Suprapubic skin (tissue), 4 donors: ENCODE measurements at regions not wholly inside any gene's neighbourhood (a gene's known extent, or its start where the extent isn't known, plus 50 kb on each side); places are given as distances from the start of the nearest gene placed in this dataset.

Experiments
- DNase-seq, 2 donors: peaks; one replicate each; pipeline ENCODE4 v3.0.0-alpha.2; 2019; ENCODE audit warnings: low spot score in 2 of 2
- H3K27ac ChIP-seq: fragments of 200-600 bp; sonication (generic); one replicate; pipeline ENCODE4 v1.5.1; 2019
- H3K27me3 ChIP-seq: fragments of 200-600 bp; sonication (generic); one replicate; pipeline ENCODE4 v1.5.1; 2019
- H3K36me3 ChIP-seq: fragments of 200-600 bp; sonication (generic); one replicate; pipeline ENCODE4 v1.5.1; 2019
- H3K4me1 ChIP-seq: fragments of 200-600 bp; sonication (generic); one replicate; pipeline ENCODE4 v1.5.1; 2019
- H3K4me3 ChIP-seq: fragments of 200-600 bp; sonication (generic); one replicate; pipeline ENCODE4 v1.5.1; 2019; ENCODE audit warnings: mild to moderate bottlenecking
- H3K9me3 ChIP-seq: fragments of 200-600 bp; sonication (generic); one replicate; pipeline ENCODE4 v1.5.1; 2019
- EP300 ChIP-seq: sonication (generic); formaldehyde crosslinking; IDR thresholded peaks from one replicate; pipeline ENCODE4 v1.6.1; 2017; ENCODE audit warnings: antibody characterized with exemption
- POLR2A ChIP-seq, 2 donors: fragments of 450-650 bp; IDR thresholded peaks; one replicate each; pipeline ENCODE4 v1.6.1; 2017; ENCODE audit warnings: antibody characterized with exemption in 2 of 2, mild to moderate bottlenecking in 2 of 2, moderate library complexity in 2 of 2
- POLR2AphosphoS5 ChIP-seq, 3 donors: sonication (generic); formaldehyde crosslinking; IDR thresholded peaks; one replicate each; pipeline ENCODE4 v1.6.1; 2017; ENCODE audit warnings: antibody characterized with exemption in 3 of 3
- WGBS: methylation state at CpG from one replicate; pipeline ENCODE4 v1.1.5; 2018; 5-methylcytosine and 5-hydroxymethylcytosine counted together
- TF ChIP-seq, protein P1 (sequence below), 2 donors: fragments of 200-600 bp in 1 of 2; fragments of 450-650 bp in 1 of 2; sonication (generic) in 1 of 2; IDR thresholded peaks; one replicate each; pipeline ENCODE4 v1.5.1; 2016 to 2019; ENCODE audit warnings: antibody characterized with exemption in 2 of 2, mild to moderate bottlenecking in 1 of 2, moderate library complexity in 1 of 2

GRCh38 chr18:77977331-77977730, 727.7 kb downstream of the GALR1 start:
- Histone ChIP-seq H3K4me3 (no peak overlapping the region), H3K27me3 (no peaks in the 10 kb centered on the region), H3K9me3 (no peaks in the 10 kb centered on the region), H3K4me1 (no peaks in the 10 kb centered on the region), H3K27ac (no peak overlapping the region), H3K36me3 (no peaks in the 10 kb centered on the region)
- 90% methylated on average over 11 of the region's 11 CpGs for WGBS
- no peak for DNase-seq
- TF ChIP-seq, protein P1, sequence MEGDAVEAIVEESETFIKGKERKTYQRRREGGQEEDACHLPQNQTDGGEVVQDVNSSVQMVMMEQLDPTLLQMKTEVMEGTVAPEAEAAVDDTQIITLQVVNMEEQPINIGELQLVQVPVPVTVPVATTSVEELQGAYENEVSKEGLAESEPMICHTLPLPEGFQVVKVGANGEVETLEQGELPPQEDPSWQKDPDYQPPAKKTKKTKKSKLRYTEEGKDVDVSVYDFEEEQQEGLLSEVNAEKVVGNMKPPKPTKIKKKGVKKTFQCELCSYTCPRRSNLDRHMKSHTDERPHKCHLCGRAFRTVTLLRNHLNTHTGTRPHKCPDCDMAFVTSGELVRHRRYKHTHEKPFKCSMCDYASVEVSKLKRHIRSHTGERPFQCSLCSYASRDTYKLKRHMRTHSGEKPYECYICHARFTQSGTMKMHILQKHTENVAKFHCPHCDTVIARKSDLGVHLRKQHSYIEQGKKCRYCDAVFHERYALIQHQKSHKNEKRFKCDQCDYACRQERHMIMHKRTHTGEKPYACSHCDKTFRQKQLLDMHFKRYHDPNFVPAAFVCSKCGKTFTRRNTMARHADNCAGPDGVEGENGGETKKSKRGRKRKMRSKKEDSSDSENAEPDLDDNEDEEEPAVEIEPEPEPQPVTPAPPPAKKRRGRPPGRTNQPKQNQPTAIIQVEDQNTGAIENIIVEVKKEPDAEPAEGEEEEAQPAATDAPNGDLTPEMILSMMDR (IDR thresholded peaks at IDR 0.05) = no peak
- TF ChIP-seq POLR2AphosphoS5 (IDR thresholded peaks at IDR 0.05) = no peak
- TF ChIP-seq POLR2A (IDR thresholded peaks at IDR 0.05) = no peak
- no peak for TF ChIP-seq EP300

GRCh38 chr18:77980275-77980674, 730.6 kb downstream of the GALR1 start:
- Histone ChIP-seq H3K4me1 (no peaks in the 10 kb centered on the region), H3K27me3 (no peaks in the 10 kb centered on the region), H3K27ac (no peak overlapping the region), H3K36me3 (no peaks in the 10 kb centered on the region), H3K4me3 (no peak overlapping the region), H3K9me3 (no peaks in the 10 kb centered on the region)
- 83% methylated on average over 10 of the region's 10 CpGs for WGBS
- DNase-seq = no peak
- no peak for TF ChIP-seq EP300
- no peak for TF ChIP-seq POLR2AphosphoS5 (IDR thresholded peaks at IDR 0.05)
- TF ChIP-seq POLR2A (IDR thresholded peaks at IDR 0.05) = no peak
- TF ChIP-seq, protein P1 (IDR thresholded peaks at IDR 0.05) = no peak

GRCh38 chr18:77981874-77982273, 732.2 kb downstream of the GALR1 start:
- no peaks in the 10 kb centered on the region for H3K9me3 ChIP-seq
- no peaks in the 10 kb centered on the region for H3K27me3 ChIP-seq
- 96% methylated on average over 2 of the region's 2 CpGs for WGBS
- H3K4me1 ChIP-seq = no peaks in the 10 kb centered on the region
- DNase-seq = no peak
- no peaks in the 10 kb centered on the region for H3K36me3 ChIP-seq
- no peak overlapping the region for H3K4me3 ChIP-seq
- TF ChIP-seq EP300 (no peak), POLR2AphosphoS5 (IDR thresholded peaks at IDR 0.05) (no peak), POLR2A (IDR thresholded peaks at IDR 0.05) (no peak)
- TF ChIP-seq, protein P1 (IDR thresholded peaks at IDR 0.05) = no peak
- no peak overlapping the region for H3K27ac ChIP-seq

DNA sequence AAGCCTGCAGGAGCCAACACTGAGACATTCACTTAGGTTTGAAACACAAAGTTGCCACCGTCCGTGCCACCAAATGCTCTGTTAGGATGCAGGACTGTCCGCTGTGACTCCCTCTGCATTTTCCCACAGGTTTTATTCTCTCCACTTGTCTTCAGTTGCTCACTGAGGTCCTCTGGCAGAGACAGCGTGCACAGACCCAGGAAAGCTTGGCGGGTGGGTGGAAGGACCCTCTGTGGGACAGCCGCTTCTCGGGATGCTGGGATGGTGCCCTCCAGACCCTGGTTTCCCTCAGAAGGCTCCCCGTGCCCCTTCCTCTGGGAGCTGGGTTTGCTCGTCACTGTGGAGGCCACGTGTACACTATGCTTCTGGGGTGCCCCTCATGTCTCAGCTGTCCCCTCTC, 733.6 kb downstream of the GALR1 start:
- TF ChIP-seq, protein P1 (IDR thresholded peaks at IDR 0.05) = no peak
- TF ChIP-seq POLR2A (IDR thresholded peaks at IDR 0.05) (no peak), EP300 (no peak), POLR2AphosphoS5 (IDR thresholded peaks at IDR 0.05) (no peak)
- no peak for DNase-seq
- H3K4me3 ChIP-seq = no peak overlapping the region
- H3K27ac ChIP-seq = no peak overlapping the region
- H3K9me3 ChIP-seq = no peaks in the 10 kb centered on the region
- no peaks in the 10 kb centered on the region for H3K27me3 ChIP-seq
- H3K4me1 ChIP-seq = no peaks in the 10 kb centered on the region
- H3K36me3 ChIP-seq = no peaks in the 10 kb centered on the region
- WGBS = 96% methylated on average over 6 of the region's 10 CpGs

- WGBS = 75% methylated on average over 14 of the region's 14 CpGs
- no peaks in the 10 kb centered on the region for H3K27me3 ChIP-seq
- H3K36me3 ChIP-seq = no peaks in the 10 kb centered on the region
- H3K9me3 ChIP-seq = no peaks in the 10 kb centered on the region
- TF ChIP-seq, protein P1 (IDR thresholded peaks at IDR 0.05) = no peak
- TF ChIP-seq POLR2AphosphoS5 (IDR thresholded peaks at IDR 0.05) (no peak), POLR2A (IDR thresholded peaks at IDR 0.05) (no peak), EP300 (no peak)
- H3K4me3 ChIP-seq = no peak overlapping the region
- H3K27ac ChIP-seq = no peak overlapping the region
- DNase-seq = no peak
- no peaks in the 10 kb centered on the region for H3K4me1 ChIP-seq
Measured at GRCh38 chr18:77984178-77984577, 734.5 kb downstream of the GALR1 start.
